ENCODE measurements at regions not wholly inside any gene's neighbourhood (a gene's known extent, or its start where the extent isn't known, plus 50 kb on each side); places are given as distances from the start of the nearest gene placed in this dataset.

- TF ChIP-seq CTCF (IDR thresholded peaks at IDR 0.05) (no peak), POLR2A (IDR thresholded peaks at IDR 0.05) (no peak)
Measured at GRCh38 chr13:82438320-82438719, 1444.0 kb downstream of the SLITRK1 start.
